ENCODE measurements at regions not wholly inside any gene's neighbourhood (a gene's known extent, or its start where the extent isn't known, plus 50 kb on each side); places are given as distances from the start of the nearest gene placed in this dataset.

DNA sequence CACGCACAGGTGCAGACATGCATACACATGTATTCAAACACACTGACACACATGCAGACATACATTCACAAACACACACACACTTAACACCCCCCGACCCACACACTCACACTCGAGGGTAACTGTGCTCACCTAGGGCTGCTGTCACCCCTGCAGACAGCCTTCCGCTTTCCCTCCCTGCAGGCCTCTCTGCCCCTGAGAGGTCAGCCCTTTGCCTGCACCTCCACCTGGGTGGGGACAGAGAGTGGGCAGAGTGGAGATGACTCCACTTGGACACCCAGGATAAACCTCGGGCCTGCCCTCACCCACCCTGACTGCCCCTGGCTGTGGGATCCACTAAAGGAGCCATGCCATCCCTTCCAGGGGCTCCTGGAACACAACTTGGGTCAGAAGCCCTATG lies 264.3 kb downstream of the PTPRU start:
- TF ChIP-seq, protein P1, sequence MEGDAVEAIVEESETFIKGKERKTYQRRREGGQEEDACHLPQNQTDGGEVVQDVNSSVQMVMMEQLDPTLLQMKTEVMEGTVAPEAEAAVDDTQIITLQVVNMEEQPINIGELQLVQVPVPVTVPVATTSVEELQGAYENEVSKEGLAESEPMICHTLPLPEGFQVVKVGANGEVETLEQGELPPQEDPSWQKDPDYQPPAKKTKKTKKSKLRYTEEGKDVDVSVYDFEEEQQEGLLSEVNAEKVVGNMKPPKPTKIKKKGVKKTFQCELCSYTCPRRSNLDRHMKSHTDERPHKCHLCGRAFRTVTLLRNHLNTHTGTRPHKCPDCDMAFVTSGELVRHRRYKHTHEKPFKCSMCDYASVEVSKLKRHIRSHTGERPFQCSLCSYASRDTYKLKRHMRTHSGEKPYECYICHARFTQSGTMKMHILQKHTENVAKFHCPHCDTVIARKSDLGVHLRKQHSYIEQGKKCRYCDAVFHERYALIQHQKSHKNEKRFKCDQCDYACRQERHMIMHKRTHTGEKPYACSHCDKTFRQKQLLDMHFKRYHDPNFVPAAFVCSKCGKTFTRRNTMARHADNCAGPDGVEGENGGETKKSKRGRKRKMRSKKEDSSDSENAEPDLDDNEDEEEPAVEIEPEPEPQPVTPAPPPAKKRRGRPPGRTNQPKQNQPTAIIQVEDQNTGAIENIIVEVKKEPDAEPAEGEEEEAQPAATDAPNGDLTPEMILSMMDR (IDR thresholded peaks at IDR 0.05; ENCODE audit: low read depth, low read length, missing input control) = no peak
- TF ChIP-seq FOXA1 (IDR thresholded peaks at IDR 0.05) = no peak
- no peak for TF ChIP-seq TAF1 (conservative IDR thresholded peaks at IDR 0.05)
- TF ChIP-seq GABPA (IDR thresholded peaks at IDR 0.05 in 1 of 2, conservative IDR thresholded peaks at IDR 0.05 in 1 of 2) = no peak
